ENCODE measurements at regions not wholly inside any gene's neighbourhood (a gene's known extent, or its start where the extent isn't known, plus 50 kb on each side); places are given as distances from the start of the nearest gene placed in this dataset.
"Not testable (repeated sequence)": the region's sequence is repeated elsewhere in the genome, so short reads cannot be mapped to it uniquely, and the experiment has no call there.

DNA sequence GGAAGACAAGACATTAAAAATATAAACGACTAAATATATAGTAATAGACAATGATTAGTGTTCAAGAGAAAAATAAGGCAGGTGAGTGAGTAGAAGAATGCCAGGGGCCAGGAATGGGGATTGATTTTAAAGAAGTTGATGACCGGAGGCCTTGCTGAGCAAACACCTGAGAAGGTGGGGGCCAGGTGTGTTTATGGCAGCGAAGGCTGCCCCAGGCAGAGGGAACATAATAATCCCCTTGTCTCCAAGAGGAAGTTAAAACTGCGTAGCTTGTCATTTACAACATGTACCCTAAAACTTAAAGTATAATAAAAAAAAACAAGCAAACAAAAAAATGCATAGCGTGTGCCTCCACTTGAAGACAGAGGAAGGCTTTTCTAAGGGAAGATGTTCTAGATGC is 220.3 kb downstream of the URB2 start:
- TF ChIP-seq ZNF274 (IDR thresholded peaks at IDR 0.05; ENCODE audit: low read depth, low read length): no peak
- no peak overlapping the region for H3K4me3 ChIP-seq (ENCODE audit: low read length)

GRCh38 chr1:229848752-229849677 is 218.0 kb upstream of the GALNT2 start:
- no peak overlapping the region for H3K4me3 ChIP-seq (ENCODE audit: low read length)
- TF ChIP-seq ZNF274 (IDR thresholded peaks at IDR 0.05; ENCODE audit: low read depth, low read length): no peak

GRCh38 chr1:229851511-229851910 is 215.5 kb upstream of the GALNT2 start:
- no peak for TF ChIP-seq ZNF274 (IDR thresholded peaks at IDR 0.05; ENCODE audit: low read depth, low read length)
- H3K4me3 ChIP-seq (ENCODE audit: low read length): no peak overlapping the region

GRCh38 chr1:229853751-229854150 is 213.3 kb upstream of the GALNT2 start:
- no peak overlapping the region for H3K4me3 ChIP-seq (ENCODE audit: low read length)
- TF ChIP-seq ZNF274 (IDR thresholded peaks at IDR 0.05; ENCODE audit: low read depth, low read length): no peak

DNA sequence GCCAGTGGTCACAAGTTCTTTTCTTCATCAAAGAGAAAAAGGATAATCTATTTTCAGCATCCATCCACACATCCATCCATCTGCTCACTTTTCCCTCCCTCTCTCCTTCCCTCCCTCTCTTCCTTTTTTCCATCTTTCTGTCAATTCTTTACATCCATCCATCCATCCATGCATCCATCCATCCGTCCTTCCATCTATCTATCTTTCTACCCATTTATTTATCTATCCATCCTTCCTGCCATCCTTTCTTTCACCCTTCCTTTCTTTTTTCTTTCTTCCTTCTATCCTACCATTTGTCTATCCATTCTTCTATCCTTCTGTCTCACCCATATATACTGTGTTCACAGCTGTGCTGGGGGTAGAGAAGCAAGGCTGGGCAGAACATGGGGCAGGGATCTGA is 212.4 kb upstream of the GALNT2 start:
- no peak for TF ChIP-seq ZNF274 (IDR thresholded peaks at IDR 0.05; ENCODE audit: low read depth, low read length)
- no peak overlapping the region for H3K4me3 ChIP-seq (ENCODE audit: low read length)

DNA sequence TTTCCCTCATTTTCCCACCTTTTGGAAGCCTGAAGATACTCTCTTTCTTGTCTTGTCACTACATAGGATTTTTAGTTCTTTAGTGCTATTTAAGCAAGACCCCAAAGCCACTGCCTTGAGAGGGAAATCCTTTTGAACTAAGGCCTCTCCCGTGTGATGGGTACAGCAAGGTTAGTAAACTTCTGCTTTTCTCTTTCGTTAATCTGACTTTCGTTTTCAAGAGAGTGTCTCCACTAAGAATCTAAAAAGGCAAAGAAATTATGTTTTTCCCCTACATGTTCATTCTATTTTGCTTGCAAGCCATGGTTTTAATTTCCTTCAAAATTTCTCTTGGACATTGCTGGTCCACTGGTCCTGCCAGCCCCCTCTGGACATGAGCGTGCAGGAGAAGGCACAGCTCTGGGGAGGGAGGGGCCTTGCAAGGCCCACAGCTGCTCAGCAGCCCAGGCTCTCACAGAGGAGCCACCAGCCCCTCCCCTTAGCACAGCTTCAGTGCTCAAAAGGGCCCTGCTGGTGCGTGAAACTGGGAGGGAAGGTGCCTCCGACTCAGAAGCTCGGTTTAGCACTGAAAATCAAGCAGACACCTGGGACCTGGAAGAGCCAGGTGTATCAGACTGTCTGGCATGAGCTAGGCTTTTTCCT is 210.9 kb upstream of the GALNT2 start:
- no peak for TF ChIP-seq ZNF274 (IDR thresholded peaks at IDR 0.05; ENCODE audit: low read depth, low read length)
- H3K4me3 ChIP-seq (ENCODE audit: low read length): peak overlapping the region; percentile 47; the same call in 1 of the 2 replicates

GRCh38 chr1:229857585-229857984 is 209.5 kb upstream of the GALNT2 start:
- TF ChIP-seq ZNF274 (IDR thresholded peaks at IDR 0.05; ENCODE audit: low read depth, low read length): no peak
- H3K4me3 ChIP-seq (ENCODE audit: low read length): no peak overlapping the region

DNA sequence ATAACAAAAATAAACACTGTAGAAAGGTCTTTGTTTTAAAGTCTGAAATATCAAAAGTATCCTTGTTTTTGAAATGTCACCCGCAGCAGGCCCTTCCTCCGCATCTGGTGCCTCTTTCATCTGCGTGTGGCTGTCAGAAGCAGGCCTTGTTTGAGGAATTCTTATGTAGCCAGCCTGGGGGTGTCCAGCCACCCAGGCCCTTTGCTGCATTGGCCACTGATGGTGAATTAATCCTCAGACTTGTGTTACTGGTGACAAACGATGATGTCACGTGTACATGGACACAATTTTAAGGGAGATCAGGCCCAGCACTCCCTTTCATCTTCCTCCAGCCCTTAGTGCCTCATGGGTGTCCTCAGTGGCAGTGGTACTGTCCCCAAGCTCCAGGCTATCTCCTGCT is 208.0 kb upstream of the GALNT2 start:
- H3K4me3 ChIP-seq (ENCODE audit: low read length): no peak overlapping the region
- TF ChIP-seq ZNF274 (IDR thresholded peaks at IDR 0.05; ENCODE audit: low read depth, low read length): no peak

- TF ChIP-seq ZNF274 (IDR thresholded peaks at IDR 0.05; ENCODE audit: low read depth, low read length): no peak
Measured at GRCh38 chr1:229860926-229861325, 206.1 kb upstream of the GALNT2 start.

DNA sequence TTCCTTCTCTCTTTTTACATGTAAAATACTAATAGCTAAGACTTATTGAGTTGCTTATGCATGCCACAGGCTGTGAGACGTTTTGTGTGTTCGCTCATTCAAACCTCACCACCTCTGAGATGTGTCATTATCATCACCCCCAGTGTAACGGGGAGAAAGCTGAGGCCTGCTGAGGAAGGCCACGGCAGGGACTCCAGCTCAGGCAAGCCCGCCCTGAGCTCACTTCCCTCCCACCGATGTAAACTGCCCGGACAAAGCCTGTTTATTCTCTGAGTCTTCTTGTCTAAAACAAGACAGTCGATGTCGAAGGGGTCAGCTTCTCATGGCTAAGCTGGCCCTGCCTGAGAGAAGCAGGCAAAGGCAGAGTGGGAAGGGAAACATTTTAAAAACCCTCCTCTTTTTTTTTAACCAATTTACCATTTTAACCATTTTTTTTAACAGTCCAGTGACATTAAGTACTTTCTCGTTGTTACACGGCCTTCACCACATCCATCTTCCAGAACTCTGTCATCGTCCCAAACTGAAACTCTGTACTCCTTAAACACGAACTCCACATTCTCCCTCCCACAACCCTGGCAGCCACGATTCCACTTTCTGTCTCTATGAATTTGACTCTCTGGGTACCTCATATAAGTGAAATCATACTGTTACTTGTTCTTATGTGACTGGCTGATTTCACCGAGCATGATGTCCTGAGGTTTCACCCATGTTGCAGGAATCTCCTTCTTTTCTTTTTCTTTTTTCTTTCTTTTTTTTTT is 204.8 kb upstream of the GALNT2 start:
- TF ChIP-seq ZNF274 (IDR thresholded peaks at IDR 0.05; ENCODE audit: low read depth, low read length): no peak
- no peak overlapping the region for H3K4me3 ChIP-seq (ENCODE audit: low read length)

More at GRCh38 chr1:229860926-229861325, 206.1 kb upstream of the GALNT2 start:
- H3K4me3 ChIP-seq (ENCODE audit: low read length): no peak overlapping the region

DNA sequence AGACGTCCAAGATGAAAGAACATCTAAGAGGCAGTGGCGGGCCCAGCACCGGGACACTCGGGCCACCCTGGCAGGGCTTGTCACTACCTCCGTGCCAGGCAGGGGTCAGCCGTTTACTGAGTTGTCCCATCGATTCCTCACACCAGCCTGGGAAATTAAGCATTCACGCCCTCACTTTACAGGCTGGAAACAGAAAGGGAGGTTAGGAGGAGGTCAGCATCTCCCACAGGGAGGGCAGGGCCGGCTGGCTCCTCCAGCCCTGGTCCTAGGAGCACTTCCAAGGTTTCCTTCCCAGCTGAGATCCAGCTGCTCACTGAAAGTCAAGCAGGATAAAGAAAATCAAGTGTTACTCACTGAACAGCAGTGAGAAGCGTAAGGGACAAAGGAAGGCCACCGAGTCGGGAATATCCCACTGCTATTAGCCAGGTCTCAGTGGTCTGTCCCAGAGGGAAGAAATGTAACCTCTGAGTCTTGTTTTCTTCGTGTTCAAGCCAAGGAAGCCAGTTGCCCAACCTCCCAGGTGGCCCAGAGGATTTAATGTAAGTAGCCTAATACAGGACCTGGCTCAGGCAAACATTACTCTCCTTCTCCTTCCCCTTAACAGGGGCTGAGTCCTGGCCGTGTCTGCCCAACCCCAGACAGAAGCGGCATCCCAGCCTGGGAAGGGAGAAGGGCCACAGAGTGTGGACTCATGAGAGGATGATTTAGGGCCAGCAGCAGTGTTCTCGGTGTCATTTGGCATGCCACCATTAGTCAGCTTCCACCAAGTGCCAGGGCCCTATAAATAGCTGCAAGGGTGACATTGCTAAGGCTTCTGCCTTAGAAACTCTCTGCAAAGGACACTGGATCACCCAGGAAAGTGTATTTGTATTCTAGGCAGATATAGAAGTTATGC is 203.1 kb upstream of the GALNT2 start:
- no peak overlapping the region for H3K4me3 ChIP-seq (ENCODE audit: low read length)
- no peak for TF ChIP-seq ZNF274 (IDR thresholded peaks at IDR 0.05; ENCODE audit: low read depth, low read length)

DNA sequence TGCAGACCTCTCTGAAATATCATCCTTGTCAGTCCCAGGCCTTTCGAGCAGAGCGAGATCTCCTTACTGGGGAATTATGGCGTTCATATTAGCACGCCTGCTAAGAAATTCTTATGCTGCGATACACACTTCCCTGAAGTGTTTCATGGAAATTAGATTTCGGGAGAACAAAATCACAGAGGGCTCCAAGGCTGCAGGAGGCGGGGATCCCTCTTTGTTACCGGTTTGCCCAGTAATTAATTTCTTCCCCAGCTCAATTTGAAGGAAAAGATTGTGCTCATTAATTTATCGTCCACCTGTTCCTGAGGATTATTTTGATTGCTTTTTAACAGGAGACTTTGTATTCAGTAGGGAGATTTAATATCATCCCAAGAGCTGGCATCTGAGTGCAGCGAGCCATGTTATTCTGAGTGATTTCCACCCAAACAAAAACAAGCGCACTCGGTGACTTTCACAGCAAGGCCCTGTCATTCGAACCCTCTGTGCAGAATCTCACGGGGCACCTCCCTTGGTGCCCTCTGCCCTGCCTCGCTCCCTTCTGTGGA is 202.3 kb upstream of the GALNT2 start:
- H3K4me3 ChIP-seq (ENCODE audit: low read length): no peak overlapping the region
- no peak for TF ChIP-seq ZNF274 (IDR thresholded peaks at IDR 0.05; ENCODE audit: low read depth, low read length)

- not testable (repeated sequence) for H3K4me3 ChIP-seq (ENCODE audit: low read length)
Measured at GRCh38 chr1:229865321-229865720, 201.7 kb upstream of the GALNT2 start.
